ENCODE measurements at regions not wholly inside any gene's neighbourhood (a gene's known extent, or its start where the extent isn't known, plus 50 kb on each side); places are given as distances from the start of the nearest gene placed in this dataset.

DNA sequence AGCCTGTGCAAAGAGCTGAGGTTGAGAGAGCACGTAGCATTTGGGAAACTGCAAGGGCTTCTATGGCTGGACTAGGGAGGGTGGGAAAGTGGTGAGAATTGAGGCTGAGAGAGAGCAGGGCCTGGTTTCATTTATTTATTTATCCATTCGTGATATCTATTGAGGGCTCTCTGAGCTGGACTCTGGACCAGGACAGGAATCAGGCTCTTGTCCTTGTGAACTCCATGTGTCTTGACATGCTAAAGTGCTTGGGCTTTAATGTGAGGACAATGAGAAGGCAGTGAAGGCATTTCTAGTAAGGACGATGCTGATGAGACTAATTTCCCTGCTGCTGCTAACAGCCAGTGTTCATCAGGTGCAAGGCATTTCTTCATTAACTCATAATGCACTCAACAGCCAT, 95.9 kb upstream of the KLF4 start:
- intact Hi-C loops (cut with micrococcal nuclease), result no loop called here
- DNase-seq, result no peak
- H3K4me2 ChIP-seq (ENCODE audit: low read depth, low read length), result no peak overlapping the region
- no peak overlapping the region for H2AK5ac ChIP-seq (ENCODE audit: low read depth, low read length)
- no peak overlapping the region for H3K14ac ChIP-seq (replicated peaks; ENCODE audit: low read depth, low read length)
- H4K20me1 ChIP-seq (ENCODE audit: insufficient read depth, low read length), result no peaks in the 10 kb centered on the region
- H3K4me1 ChIP-seq (ENCODE audit: control insufficient read depth, insufficient read depth, low read length), result no peaks in the 10 kb centered on the region
- ChIA-PET POLR2A (ENCODE audit: unreplicated experiment) (no interaction called here), CTCF (no interaction called here)
- ATAC-seq (ENCODE audit: low read depth), result no peak
- no peak overlapping the region for H3K4ac ChIP-seq (ENCODE audit: low read depth, low read length)
- no peak for TF ChIP-seq MAZ (IDR thresholded peaks at IDR 0.05; ENCODE audit: borderline replicate concordance, low read depth, low read length)
- TF ChIP-seq USF2 (IDR thresholded peaks at IDR 0.05; ENCODE audit: low read depth, low read length), result no peak
- TF ChIP-seq, protein P1, sequence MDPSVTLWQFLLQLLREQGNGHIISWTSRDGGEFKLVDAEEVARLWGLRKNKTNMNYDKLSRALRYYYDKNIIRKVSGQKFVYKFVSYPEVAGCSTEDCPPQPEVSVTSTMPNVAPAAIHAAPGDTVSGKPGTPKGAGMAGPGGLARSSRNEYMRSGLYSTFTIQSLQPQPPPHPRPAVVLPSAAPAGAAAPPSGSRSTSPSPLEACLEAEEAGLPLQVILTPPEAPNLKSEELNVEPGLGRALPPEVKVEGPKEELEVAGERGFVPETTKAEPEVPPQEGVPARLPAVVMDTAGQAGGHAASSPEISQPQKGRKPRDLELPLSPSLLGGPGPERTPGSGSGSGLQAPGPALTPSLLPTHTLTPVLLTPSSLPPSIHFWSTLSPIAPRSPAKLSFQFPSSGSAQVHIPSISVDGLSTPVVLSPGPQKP (IDR thresholded peaks at IDR 0.05; ENCODE audit: borderline replicate concordance, low read depth, low read length), result no peak
- TF ChIP-seq CHD1 (IDR thresholded peaks at IDR 0.05; ENCODE audit: low read depth, low read length), result no peak
- TF ChIP-seq BHLHE40 (IDR thresholded peaks at IDR 0.05; ENCODE audit: low read depth, low read length), result no peak
- no peak for TF ChIP-seq CTCF (conservative IDR thresholded peaks at IDR 0.05; ENCODE audit: low read depth, low read length)
- TF ChIP-seq SMC3 (IDR thresholded peaks at IDR 0.05; ENCODE audit: low read depth, low read length), result no peak
- no peak for TF ChIP-seq FOS (IDR thresholded peaks at IDR 0.05; ENCODE audit: low read depth, low read length)
- TF ChIP-seq POLR2A (IDR thresholded peaks at IDR 0.05; ENCODE audit: low read depth, low read length), result no peak
- no peak for TF ChIP-seq MAFK (IDR thresholded peaks at IDR 0.05; ENCODE audit: low read depth, low read length)
- no peak for TF ChIP-seq NFE2L2 (IDR thresholded peaks at IDR 0.05; ENCODE audit: low read depth, low read length)
- TF ChIP-seq MXI1 (IDR thresholded peaks at IDR 0.05; ENCODE audit: borderline replicate concordance, low read depth, low read length), result no peak
- no peak for TF ChIP-seq CEBPB (IDR thresholded peaks at IDR 0.05; ENCODE audit: low read depth, low read length)
- no peak for TF ChIP-seq RCOR1 (IDR thresholded peaks at IDR 0.05; ENCODE audit: insufficient replicate concordance, low read length)
- TF ChIP-seq RFX5 (IDR thresholded peaks at IDR 0.05; ENCODE audit: low read depth, low read length), result no peak
- no peak for TF ChIP-seq RAD21 (IDR thresholded peaks at IDR 0.05; ENCODE audit: low read length)
- no peak overlapping the region for H3K27ac ChIP-seq (ENCODE audit: insufficient read depth, low read length)
- no peak overlapping the region for H3K23ac ChIP-seq (ENCODE audit: low read depth, low read length)
- WGBS, 2 experiments (ENCODE audit: extremely low coverage in 2 of 2, insufficient read length in 1 of 2), result 40% methylated on average over 1 of the region's 3 CpGs; no CpG with 5 or more reads in 1 of the 2 experiments
- no peak overlapping the region for H4K91ac ChIP-seq (ENCODE audit: insufficient read depth, low read depth, low read length)
- no peak overlapping the region for H3K18ac ChIP-seq (ENCODE audit: low read depth, low read length)
- H3K9me3 ChIP-seq (ENCODE audit: control insufficient read depth, insufficient read depth, low read length), result no peaks in the 10 kb centered on the region
- H2AFZ ChIP-seq (replicated peaks; ENCODE audit: low read length, poor library complexity), result no peak overlapping the region
- H3K56ac ChIP-seq (ENCODE audit: extremely low read depth, insufficient read depth, low read length), result no peak overlapping the region
- H2AK9ac ChIP-seq (replicated peaks; ENCODE audit: low read depth, low read length, poor library complexity), result no peak overlapping the region
- in situ Hi-C loops (cut with MboI; ENCODE audit: low sequenced_read_pairs), result no loop called here
- no peak overlapping the region for H2BK20ac ChIP-seq (ENCODE audit: low read depth, low read length)
- H3K36me3 ChIP-seq (ENCODE audit: control insufficient read depth, insufficient read depth, low read length), result no peaks in the 10 kb centered on the region
- no peaks in the 10 kb centered on the region for H3K79me1 ChIP-seq (ENCODE audit: low read depth in 1 of 2, low read length in 2 of 2)
- no peak overlapping the region for H3K9ac ChIP-seq (ENCODE audit: low read depth, low read length)
- H2BK15ac ChIP-seq (ENCODE audit: low read depth, low read length), result no peak overlapping the region
- H3K4me3 ChIP-seq (ENCODE audit: insufficient read depth, low read depth, low read length), result no peak overlapping the region
- no peak overlapping the region for H4K8ac ChIP-seq (ENCODE audit: low read depth in 2 of 2, low read length in 2 of 2)
- H3K9me1 ChIP-seq (ENCODE audit: insufficient read depth, low read length), result no peaks in the 10 kb centered on the region
- H2BK120ac ChIP-seq (ENCODE audit: low read depth, low read length), result no peak overlapping the region
- BruUV-seq (replicated peaks), result no TSS peak
- dilution Hi-C loops (cut with HindIII; ENCODE audit: low sequenced_read_pairs, unreplicated experiment), result no loop called here
- H3K27me3 ChIP-seq (ENCODE audit: control insufficient read depth, insufficient read depth, low read length), result peaks cover 9% of the 10 kb centered on the region
- no peak overlapping the region for H2BK5ac ChIP-seq (ENCODE audit: low read depth, low read length, poor library complexity, severe bottlenecking)
- H4K5ac ChIP-seq (ENCODE audit: low read depth, low read length), result no peak overlapping the region
